Kidney capillary endothelial cell (primary cell): ENCODE measurements at regions not wholly inside any gene's neighbourhood (a gene's known extent, or its start where the extent isn't known, plus 50 kb on each side); places are given as distances from the start of the nearest gene placed in this dataset.
"Not testable (repeated sequence)": the region's sequence is repeated elsewhere in the genome, so short reads cannot be mapped to it uniquely, and the experiment has no call there.

ENCODE experiments used
- DNase-seq: peaks from one replicate; pipeline ENCODE4 v3.0.0-alpha.2; 2018; ENCODE audit warnings: low spot score

DNA sequence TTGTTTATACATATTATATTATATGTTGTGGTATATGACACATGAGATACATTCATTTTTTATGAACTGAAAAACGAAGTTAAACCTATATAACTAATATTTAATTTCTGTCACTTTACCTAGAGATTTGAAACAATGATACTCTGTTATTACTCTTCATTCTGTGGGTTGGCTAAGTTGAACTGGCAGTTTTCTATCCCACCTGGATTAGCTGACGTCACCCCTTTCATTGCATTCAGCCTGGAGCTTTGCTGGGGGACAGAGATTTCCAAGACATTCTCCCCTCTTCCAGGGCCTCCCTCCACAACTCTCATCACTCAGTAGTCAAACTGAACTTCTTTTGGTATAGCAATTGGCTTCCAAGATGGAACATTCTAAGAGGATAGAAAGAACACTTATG is 309.2 kb upstream of the SATB1 start:
- no peak for DNase-seq

- DNase-seq = no peak
These were observed 307.3 kb upstream of the SATB1 start for GRCh38 chr3:18732474-18732873.

DNA sequence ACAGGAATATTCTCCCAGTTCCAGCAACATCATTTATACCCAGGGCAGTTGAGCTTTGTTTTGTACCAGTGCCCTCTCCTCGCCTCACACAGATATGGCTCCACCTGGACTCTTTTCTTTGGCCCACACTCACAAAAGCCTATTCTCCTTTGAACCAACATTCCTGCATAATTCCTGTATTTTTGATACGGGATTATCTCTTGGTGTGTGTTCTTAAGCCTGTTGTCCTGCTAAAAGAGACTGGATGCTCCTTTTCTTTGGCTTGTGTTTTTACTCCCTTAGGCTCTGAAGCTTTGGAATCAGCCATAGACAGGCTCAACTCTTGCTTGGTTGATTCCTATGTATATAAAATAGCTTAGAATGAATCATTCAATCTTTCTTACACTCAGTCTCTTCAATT is 305.4 kb upstream of the SATB1 start:
- no peak for DNase-seq

DNA sequence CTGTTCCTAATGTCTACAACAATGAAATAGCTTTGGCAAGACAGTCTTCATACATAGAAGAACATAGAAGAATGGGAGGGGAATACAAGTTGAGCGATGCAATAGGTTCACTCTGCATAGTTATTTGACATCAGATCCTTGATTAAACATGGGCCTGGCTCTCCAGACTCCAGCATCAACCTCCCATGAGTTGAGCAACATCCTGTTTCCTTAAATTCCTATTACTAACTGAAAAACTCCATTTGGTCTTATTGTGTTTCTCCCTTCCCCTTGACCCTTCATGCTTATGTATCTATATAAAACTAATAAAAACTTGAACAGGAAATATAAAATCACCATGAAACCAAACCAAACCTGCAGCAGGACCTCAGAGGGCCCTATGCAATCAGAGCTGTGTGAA is 304.5 kb upstream of the SATB1 start:
- DNase-seq = no peak

GRCh38 chr3:18725668-18726407 is 300.7 kb upstream of the SATB1 start:
- DNase-seq = no peak

- no peak for DNase-seq
These were observed 299.3 kb upstream of the SATB1 start for GRCh38 chr3:18724456-18724855.

GRCh38 chr3:18723206-18723810 is 298.2 kb upstream of the SATB1 start:
- DNase-seq = no peak

GRCh38 chr3:18720543-18720942 is 295.4 kb upstream of the SATB1 start:
- no peak for DNase-seq

DNA sequence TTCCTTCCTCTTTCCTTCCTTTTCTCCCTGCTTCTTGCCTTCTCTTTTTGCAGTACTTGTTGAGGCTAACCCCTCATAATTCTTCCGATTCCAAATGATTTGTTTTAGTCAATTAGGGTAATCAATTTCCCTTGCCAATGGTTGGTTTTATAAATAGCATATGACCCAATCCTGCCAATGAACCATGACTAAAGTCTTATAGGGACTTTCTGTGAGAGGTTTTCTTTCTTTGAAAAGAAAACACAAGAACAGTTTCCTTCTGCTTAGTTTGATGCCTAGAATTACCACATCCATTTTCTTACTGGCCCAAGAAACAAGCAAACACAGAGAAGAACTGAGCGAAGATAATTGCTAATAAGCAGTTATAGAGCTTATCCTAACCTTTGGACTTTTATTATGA is 292.5 kb upstream of the SATB1 start:
- no peak for DNase-seq

DNA sequence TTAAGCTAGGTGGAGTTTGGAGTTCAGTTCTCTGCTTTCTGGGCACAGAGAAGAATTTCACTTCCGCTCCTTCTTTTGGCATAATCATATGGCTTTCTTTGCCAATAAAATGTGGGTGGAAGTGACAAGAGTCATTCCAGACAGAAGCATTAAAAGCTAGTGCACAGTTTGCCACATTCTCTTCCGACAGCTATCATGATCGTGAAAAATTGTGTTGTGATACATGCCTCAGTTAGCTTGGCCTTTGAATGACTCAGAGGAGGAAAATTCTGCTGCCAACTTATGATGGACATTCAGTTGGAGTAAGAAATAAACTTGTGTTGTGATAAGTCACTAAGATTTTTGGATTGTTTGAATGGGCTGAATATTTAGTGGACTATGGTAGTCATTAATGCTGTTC is 291.7 kb upstream of the SATB1 start:
- no peak for DNase-seq

DNA sequence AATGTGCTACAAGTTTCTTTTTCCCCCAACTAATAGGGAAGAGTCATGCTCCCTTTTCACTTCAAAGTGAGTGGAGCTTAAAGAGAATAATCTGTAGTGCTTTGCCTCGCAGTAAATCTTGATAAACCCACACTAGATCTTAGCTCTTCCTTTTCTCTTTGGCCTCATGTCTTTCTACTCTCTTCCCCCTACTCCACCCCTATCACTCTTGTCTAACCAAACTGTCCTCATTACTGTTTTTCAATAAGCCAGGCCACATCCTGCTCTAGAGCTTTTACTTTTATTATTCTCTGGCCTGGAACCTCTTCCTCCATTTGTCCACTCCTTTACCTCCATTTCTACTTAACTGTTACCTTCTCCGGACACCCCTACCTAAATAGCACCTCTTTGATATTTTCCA is 291.0 kb upstream of the SATB1 start:
- no peak for DNase-seq

DNA sequence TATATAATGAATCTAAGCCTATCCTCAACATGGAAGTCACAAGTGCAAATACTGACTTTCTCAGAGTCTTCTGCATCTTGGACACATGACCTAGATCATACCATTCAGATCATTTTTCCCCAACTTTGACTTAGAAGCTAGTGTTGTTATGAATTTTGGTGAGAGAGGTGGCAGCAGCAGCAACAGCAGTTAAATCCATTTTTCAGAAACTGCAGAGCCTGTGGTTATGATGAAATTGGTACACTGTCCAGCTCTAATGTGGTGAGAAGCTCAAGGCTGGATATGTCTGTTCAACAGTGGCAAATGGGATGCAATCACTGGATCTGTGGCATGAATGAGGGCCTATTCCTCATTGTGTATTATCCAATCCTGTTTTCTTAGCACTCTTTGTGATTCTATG is 290.1 kb upstream of the SATB1 start:
- DNase-seq = no peak

GRCh38 chr3:18713577-18713951 is 288.4 kb upstream of the SATB1 start:
- no peak for DNase-seq

DNA sequence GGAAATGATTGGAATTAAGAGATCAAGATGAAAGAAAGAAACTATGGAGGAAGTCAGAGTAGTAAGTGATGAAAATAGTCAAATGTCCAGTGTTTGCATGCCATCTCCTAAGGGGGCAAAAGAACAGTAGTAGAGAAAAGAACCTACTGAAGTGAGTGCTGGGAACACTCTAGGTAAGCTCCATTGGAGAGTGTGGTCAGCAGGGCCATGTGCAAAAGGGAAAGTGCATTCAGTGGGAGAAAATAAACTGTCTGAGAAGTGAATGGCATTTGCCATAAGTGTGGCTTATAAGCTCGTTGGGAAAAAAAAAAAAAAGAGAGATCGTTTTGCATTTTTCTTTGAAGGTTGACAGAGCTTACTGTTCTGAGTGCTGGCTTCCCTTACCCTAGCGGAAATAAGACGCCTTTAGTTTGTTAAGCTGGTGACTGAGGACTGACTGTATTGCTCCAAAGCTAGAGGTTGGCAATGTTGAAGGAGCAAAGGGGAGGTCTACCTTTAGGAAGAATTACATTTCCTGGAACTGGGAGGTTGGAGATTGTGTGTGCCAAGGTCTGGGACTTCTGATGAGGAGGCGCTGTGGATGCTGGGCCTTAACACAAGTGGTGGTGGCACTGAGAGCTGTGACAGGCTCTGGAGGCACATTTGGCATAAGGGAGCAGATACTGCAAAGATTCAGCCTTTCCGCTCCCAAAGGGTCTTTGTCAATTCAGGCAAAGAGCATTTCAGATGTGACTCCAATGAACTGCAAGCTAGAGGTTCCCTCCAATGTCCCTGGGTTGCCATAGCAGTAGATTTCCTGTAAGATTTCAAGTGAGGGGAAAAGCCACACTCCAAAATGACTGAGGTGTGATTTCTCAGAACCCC is 287.8 kb upstream of the SATB1 start:
- DNase-seq = no peak

DNA sequence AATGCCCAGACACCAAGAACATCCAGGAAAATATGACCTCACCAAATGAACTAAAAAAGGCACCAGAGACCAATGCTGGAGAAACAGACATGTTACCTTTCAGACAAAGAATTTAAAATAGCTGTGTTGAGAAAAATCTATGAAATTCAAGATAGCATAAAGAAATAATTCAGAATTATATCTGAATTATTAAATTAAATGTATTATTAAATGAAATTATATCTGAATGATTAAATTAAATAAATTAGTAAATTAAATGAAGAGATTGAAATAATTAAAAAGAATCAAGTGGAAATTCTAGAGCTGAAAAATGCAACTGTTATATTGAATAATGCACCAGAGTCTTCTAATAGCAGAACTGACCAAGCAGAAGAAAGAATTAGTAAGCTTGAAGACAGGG is 279.2 kb upstream of the SATB1 start:
- no peak for DNase-seq

DNA sequence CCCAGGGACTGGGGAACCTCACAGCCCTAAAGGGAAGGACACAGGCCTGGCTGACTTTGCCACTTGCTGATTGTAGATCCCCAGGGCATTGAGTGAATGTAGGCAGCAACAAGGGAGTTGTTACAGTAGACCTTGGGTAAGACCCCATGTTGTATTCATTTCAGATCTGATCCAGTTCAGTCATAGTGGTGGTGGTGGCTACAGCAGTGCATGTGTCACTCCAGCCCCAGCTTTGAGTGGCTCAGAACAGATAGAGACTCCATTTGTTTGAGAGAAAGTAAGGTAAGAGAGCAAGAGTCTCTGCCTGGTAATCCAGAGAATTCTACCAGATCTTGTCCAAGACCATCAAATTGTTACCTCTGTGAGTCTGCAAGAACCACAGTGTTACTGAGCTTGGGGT is 278.7 kb upstream of the SATB1 start:
- no peak for DNase-seq

DNA sequence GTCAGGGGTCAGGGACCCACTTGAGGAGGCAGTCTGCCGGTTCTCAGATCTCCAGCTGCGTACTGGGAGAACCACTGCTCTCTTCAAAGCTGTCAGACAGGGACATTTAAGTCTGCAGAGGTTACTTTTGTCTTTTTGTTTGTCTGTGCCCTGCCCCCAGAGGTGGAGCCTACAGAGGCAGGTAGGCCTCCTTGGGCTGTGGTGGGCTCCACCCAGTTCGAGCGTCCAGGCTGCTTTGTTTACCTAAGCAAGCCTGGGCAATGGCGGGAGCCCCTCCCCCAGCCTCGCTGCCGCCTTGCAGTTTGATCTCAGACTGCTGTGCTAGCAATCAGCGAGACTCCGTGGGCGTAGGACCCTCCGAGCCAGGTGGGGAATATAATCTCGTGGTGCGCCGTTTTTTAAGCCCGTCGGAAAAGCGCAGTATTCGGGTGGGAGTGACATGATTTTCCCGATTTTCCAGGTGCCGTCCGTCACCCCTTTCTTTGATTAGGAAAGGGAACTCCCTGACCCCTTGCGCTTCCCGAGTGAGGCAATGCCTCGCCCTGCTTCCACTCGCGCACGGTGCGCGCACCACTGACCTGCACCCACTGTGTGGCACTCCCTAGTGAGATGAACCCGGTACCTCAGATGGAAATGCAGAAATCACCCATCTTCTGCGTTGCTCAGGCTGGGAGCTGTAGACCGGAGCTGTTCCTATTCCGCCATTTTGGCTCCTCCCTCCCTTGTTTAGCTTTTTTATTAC is 268.6 kb upstream of the SATB1 start:
- DNase-seq = not testable (repeated sequence)

- no peak for DNase-seq
These were observed 262.1 kb upstream of the SATB1 start for GRCh38 chr3:18687286-18687685.

DNA sequence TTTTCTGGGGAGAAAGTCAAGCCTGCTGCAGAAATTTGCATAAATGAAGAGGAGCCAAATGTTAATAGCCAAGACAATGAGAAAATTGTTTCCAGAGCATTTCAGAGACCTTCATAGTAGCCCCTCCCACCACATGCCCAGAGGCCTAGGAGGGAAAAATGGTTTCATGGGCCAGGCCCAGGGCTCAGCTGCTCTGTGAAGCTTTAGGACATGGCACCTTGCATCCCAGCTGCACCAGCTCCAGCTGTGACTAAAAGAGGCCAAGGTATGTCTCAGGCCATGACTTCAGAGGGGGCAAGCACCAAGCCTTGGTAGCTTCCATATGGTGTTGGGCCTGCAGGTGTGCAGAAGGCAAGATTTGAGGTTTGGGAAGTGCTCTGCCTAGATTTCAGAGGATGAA is 258.8 kb upstream of the SATB1 start:
- DNase-seq = no peak

DNA sequence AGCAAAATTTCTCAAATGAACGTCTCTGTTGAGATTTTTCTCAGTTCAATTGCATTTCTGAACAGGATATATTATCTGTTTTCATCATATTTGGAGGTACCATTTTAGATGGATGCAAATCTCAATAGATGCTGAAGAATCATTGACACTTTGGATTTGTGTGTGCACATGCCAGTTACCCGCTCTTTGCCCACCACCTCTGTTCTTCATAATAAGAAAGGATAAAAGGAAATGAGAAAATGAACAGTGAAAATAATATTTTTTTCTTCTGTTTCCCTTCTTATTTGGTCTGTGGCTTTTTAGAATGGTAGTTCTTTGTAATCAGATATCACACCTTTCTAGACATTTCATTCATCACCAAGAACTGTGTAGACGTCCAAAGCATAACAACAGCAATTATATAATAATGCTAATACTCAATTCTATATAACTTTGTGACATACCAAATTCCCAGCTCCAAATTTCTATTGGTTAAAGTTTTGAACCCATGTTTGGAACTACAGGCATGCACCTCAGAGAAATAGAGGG is 256.7 kb upstream of the SATB1 start:
- no peak for DNase-seq

- DNase-seq = no peak
These were observed 255.6 kb upstream of the SATB1 start for GRCh38 chr3:18680758-18681157.

GRCh38 chr3:18679238-18679637 is 254.1 kb upstream of the SATB1 start:
- no peak for DNase-seq
